UCSD-AML1 (cell line): ENCODE measurements at regions not wholly inside any gene's neighbourhood (a gene's known extent, or its start where the extent isn't known, plus 50 kb on each side); places are given as distances from the start of the nearest gene placed in this dataset.

Source experiments
- DNase-seq: peaks from one replicate; lab custom pipeline; 2025; ENCODE audit not compliant: unreplicated experiment; lab: John Stamatoyannopoulos, UW

DNA sequence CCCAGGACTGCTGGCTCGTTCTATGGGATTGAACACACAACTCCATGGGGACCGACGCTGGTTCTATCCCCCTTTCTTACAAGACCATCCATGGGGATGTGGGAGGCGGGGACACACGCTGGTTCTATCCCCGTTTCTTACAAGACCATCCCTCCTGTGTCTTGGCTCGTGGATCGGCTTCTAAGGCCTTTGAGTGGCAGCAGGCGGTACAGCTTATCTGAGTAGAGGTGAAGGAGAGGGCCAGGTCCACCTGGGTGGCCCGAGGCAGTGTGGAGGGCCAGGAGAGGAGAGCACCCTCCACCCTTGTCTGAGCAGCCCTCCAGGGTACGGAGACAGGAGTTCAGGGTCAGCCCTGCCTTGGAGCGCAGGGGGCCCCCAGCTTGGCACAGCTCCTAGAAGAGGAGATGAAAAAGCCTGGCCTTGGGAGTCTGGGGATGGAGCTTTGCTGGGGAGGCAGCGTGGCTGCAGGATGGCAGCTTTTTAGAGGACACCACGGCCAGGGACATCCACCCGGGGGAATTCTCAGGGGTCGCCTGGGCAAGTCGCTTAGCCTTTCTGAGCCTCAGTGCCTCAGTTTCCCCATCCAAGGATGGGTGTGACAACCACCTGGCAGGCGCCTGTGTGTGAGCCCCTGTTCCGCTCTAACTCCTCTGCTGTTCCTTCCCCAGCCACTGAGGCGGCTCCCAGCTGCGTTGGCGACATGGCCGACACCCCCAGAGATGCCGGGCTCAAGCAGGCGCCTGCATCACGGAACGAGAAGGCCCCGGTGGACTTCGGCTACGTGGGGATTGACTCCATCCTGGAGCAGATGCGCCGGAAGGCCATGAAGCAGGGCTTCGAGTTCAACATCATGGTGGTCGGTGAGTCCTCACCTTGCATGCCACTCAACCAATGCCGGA, 341.0 kb downstream of the SEC14L1 start:
- DNase-seq, result no peak

DNA sequence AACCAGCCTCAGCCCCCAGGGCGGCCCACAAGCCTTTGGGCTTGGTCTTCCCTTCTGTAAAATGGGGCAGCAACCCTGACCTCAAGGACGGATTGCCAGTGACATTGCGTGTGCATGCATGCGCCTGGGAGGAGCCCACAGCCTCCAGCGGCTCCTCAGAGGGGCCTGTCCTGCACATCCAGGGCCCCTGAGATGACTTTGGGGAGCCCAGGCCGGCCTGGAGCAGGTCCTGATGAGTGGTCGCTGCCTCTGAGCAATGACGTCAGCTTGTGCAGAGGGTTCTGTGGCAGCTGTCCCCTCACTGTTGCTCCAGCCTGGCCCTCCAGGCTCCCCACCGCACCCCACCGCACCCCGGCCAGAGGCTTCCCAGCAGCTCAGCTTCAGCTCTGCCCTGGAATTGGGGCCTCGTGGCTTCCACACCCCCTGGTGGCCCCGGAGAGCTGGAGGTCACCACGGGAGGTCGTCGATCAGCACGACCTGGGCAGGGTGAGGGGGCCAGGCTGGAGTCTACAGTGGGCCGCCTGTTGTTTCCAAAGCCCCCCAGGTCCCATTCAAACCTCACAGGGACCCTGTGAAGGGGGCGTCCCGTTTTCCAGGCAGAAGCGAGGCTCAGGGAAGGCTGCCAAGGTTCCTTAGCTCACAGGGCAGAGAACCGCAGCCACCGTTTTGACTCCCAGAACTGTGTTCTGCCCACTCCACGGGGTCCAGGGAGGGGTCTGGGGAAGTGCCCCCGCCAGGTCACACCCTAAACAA, 341.8 kb downstream of the SEC14L1 start:
- DNase-seq, result no peak

DNA sequence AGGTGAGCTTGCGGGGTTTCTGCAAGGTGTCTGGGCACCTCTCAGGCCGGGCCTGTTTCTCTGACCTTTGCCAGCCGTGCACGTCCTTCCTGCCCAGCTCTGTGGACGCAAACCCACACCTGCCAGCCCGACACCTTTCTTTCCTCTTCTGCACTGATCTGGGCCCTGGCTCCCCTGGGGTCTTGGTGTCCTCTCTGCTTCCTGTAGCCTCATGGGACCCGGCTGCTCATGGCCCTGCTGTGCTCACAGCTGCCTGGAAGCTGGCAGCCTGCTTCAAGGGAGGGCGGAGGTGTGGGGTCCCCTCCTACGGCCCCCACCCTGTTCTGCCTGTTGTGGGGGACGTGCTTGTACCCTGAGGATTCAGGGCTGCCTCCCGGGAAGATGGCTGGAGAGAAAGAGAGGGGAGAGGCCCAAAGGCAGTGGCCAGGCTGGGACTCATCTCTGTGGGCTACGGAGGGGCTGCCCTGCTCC, 342.4 kb downstream of the SEC14L1 start:
- no peak for DNase-seq

DNA sequence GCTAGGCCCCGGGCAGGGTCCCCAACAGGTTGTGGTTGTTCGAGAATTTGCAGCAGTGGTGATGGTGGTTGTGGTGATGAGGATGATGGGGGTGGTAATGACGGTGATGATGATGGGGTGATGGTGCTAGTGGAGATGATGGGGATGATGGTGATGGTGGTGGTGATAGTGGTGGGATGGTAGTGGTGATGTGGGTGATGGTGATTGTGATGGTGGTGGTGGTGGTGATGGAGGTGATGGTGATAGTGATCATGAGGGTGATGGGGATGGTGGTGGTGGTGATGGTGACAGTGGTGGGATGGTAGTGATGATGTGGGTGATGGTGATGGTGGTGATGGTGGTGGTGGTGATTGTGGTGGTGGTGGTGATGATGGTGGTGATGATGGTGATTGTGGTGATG, 343.3 kb downstream of the SEC14L1 start:
- no peak for DNase-seq

DNA sequence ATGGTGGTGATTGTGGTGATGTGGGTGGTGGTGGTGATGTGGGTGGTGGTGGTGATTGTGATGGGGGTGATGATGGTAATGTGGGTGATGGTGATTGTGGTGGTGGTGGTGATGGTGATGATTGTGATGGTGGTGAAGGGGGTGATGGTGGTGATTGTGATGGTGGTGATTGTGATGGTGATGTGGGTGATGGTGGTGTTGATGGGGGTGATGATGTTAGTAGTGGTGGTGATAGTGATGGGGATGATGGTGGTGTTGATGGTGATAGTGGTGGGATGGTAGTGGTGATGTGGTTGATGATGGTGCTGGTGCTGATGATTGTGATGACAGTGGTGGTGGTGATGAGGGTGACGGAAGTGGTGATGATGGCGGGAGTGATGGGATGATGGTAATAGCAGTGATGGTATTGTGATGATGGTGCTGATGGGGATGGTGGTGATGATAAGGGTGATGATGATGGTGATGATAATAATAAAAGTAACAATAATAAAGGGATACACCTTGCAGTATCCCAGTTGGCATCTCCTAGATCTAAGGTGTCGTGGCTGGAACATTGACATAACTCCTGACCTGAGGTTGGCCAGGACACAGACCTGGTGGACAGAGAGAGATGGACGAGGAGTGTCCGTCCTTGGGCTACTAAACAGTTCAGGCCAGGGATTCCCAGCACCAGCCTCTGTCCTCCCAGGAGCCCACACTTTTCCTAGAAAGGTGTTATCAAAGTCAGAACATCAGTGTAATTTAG, 344.5 kb downstream of the SEC14L1 start:
- no peak for DNase-seq

DNA sequence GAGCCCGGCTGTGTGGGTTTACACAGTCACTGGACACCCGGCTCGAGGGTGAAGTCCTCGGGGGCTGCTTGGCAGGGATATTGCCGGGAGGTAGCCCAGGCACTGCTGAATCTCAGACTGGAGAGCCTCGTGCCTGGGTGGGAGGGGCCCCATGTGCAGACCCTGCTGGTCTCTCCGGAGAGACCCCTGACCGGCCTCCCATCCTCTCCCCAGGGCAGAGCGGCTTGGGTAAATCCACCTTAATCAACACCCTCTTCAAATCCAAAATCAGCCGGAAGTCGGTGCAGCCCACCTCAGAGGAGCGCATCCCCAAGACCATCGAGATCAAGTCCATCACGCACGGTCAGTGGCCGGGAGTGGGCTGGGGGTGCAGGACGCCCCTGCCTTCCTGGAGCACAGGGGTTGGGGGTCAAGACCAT, 346.5 kb downstream of the SEC14L1 start:
- no peak for DNase-seq

DNA sequence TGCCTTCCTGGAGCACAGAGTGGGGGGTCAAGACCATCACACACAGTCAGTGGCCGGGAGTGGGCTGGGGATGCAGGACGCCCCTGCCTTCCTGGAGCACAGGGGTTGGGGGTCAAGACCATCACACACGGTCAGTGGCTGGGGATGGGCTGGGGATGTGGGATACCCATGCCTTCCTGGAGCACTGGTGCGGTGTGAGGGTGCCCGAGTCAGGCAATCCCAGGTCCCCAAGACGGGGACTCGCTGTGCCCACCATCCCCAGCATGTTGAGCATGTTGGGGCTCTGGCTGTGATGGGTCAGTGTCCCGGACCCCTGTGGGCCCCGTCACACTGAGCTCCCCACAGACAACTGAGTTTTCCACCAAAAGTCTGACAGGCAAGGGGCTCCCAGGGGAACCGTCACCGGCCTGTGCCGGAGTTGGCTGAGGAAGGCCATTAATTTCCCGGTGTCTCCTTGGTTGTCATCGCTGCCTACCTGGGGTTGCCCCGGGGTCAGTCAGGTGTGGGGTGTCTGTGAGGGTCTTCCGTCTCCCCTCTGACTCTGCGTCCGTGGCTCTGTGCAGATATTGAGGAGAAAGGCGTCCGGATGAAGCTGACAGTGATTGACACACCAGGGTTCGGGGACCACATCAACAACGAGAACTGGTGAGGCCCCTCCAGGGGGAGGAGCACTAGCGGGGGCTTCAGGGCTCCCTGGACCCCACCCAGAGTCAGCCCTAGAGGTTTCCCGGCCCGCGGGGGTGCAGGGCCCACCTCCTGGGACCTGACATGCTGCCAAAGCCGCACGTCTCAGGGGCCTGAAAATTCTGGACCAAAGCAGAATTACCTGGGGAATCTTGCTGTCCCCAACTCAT, 347.1 kb downstream of the SEC14L1 start:
- no peak for DNase-seq

DNA sequence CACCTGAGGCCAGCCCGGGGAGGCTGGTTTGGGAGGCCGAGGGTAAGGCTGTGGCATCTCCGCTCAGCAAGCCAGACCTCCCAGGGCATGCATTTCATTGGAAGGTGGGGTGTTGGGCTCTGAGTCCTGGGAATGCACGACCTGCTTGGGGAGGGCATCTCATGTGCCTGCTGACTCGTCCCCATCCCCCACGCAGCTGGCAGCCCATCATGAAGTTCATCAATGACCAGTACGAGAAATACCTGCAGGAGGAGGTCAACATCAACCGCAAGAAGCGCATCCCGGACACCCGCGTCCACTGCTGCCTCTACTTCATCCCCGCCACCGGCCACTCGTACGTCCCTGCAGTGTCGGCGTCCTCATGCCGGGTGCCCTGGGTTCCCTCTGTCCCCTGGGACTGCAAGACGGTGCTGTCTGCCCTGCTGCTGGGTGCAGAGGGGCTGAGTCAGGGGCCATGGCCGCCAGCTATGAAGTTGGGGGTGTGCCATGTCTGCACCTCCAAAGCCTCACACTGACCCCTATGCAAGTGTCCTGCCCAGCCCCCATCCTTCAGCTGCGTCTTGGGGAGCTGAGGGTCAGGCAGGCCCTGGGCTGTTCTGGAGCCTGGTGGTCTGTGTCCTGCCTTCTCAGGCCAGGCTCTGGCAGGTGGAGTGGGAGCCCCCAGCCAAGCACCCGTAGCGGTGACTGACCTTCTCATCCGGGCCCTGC, 347.9 kb downstream of the SEC14L1 start:
- no peak for DNase-seq

DNA sequence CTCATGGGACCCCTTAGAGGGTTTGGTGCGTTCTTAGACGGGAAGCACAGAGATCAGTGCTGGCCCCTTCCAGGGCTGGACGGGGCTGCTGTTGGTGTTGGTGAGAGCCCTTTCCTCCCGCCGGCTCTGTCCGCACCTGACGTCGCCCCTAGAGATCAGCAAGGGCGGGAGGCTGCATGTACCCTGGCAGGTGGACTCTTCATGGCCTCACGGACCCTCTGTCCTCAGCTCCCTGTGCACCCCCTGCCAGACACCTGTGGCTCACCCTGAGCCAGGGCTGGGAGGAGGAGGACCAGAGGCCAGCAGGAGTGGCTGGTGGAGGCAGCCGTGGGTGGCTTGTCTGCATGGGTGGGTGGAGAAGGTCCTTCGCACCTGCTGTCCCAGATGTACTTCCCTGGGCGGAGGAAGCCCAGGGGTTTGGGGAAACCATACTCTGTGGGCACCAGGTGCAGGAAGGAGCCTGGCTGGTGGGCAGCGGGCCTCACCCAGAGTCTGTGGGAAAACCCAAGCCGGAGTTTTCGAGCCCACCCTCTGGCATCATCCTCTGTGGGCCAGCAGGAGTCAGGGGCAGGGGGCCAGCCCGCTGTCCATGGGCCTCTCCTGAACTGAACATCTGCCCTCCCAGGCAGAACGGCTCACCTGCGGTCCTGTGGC, 348.6 kb downstream of the SEC14L1 start:
- DNase-seq, result no peak

DNA sequence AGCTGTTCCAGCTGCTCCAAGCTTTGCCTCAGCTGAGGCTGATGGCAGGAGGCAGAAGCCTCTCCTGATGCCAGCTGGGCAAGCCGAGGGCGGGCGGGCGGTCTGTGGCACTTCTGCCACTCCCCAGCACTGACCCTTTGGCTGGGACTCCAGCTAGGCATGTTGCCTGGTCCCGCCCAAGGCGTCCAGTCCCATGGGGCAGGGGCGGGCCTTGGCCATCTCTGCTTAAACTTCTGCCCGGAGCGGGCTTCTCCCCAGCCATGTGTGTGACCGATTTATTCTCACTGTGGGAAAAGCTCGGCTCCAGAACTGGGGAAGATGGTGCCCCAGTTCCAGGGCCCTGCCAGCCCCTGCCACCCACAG, 349.1 kb downstream of the SEC14L1 start:
- no peak for DNase-seq

DNA sequence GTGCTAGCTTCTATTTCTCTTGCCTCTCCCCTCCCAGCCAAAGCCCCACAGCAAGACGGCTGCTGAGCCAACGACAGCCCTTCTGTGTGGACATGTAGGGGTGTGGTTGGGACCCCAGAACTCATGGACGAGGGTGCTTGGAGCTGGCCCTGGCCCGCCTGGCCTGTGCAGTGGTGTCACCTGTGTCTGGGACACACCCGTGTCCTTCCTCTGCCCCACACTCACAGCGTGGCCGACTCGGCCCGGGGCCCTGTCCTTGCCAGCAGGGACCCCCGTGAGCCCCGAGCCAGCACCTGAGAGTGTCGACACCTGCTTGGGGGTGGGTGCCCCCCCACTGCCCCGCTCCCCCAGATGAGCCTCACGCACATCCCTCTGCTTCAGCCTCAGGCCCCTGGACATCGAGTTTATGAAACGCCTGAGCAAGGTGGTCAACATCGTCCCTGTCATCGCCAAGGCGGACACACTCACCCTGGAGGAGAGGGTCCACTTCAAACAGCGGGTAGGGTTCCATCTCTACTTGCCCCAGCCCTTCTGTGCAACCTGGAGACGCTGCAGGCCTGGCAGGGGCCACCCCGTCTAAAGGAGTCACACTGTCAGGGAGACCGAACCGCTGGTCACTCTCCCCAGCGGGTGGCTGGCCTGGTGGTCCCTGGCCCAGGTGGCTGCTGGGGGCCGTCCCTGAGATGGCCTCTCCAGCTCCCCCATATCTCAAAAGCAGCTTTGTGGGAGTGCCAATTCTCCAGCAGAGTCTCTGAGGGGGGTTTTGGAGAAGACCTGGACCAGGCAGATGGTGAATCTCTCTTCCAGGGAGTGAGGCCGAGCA, 349.8 kb downstream of the SEC14L1 start:
- DNase-seq, result no peak

DNA sequence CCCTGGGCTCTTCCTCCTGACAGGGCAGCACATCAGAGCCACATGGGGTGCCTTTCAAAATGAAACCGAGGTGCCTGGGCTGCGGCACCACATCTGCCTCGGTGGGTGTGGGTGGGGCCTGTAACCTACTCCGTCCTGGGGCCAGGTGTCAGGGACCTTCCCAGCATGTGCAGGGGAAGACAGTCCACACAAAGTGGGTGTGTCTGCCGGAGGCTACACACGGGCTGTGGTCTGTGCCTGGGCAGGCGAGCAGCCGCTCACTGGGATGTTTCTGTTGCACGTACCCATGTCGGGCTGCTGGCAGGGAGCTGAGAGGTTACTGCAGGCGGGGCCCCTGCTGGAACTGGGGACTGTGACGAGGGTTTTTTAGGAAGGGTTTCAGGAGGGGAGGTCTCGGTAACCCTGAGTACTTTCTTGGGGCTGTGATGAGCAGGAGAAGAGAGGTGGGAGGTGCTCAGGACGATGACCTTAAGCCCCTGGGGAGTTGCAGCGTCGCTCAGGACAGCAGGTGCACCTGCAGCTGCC, 351.2 kb downstream of the SEC14L1 start:
- no peak for DNase-seq

DNA sequence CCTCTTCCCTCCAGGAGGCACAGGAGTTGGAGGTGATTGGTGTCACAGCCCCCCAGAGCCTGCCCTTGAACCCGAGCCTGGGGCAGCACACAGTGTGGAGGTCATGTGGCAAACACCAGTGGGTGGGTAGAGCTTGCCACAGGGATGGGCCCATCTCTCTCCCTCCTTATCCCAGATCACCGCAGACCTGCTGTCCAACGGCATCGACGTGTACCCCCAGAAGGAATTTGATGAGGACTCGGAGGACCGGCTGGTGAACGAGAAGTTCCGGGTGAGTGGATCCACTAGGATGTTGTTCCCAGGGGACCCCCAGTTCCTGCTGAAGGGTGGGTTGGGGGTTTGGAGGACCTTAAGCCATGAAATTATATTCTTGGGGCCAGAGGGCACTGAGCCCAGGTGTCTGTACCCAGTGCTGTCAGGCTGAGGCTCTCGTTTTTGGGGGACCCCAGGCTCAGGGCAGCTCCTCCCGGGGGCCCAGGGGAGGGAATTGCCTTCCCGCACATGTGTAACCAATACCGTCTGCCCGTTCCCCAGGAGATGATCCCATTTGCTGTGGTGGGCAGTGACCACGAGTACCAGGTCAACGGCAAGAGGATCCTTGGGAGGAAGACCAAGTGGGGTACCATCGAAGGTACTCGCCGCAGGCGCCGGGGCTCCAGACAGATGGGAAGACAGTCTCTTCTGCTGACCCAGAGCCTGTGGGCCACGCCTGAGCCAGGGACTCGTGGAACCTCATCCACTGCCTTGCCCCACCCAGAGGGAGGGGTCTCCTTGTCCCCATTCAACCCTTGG, 351.9 kb downstream of the SEC14L1 start:
- no peak for DNase-seq

DNA sequence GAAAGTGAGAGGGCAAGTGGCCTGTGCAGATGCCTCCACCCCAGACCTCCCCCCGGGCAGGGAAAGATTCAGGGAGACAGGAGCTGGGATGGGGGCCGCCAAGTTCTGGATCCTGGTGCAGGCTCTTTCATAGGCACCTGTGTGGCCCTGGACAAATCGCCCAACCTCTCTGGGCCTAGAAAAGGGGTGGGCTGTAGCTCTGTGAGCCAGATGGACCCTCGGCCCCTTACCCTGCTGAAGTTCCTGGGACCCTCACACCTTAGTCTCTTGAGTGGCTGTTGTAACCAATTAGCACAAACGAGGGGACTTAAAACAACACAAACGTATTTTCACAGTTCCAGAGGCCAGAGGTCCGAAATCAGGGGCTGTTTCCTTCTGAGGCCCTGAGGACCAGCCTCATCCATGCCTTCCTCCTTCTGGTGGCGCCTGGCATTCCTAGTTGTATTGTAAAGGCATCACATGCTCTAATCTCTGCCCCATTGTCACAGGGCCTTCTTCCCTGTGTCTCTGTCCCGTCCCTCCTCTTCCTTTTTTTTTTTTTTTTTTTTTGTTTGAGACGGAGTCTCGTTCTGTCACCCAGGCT, 352.6 kb downstream of the SEC14L1 start:
- no peak for DNase-seq

DNA sequence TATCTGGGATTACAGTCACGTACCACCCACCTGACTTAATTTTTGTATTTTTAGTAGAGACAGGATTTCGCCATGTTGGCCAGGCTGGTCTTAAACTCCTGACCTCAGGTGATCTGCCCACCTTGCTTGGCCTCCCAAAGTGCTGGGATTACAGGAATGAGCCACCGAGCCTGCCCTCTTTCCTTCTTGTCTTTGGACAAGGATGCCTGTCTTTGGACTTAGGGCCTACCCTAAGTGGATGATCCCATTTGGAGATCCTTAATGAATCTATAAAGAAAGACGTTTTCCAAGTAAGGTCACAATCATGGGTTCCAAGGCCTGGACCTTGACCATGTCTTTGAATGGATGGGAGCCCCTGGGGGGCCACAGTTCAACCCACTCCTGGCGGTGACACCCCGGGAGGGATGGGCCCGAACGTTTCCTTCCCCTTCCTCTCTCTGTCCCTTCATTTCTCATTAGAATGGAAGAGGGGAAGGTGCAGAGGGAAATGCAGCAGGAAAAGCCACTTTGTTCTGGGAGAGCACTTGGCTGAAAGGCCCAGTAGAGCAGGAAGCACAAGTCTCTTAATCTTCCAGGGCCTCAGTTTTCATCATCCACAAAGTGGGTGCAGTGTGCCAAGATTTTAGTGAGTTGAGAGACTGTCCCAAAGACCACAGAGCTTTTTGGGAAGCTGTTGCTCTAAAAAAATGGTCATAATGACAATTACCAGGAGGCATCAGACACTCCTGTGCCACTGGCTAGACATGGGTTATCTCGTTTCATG, 353.3 kb downstream of the SEC14L1 start:
- no peak for DNase-seq

DNA sequence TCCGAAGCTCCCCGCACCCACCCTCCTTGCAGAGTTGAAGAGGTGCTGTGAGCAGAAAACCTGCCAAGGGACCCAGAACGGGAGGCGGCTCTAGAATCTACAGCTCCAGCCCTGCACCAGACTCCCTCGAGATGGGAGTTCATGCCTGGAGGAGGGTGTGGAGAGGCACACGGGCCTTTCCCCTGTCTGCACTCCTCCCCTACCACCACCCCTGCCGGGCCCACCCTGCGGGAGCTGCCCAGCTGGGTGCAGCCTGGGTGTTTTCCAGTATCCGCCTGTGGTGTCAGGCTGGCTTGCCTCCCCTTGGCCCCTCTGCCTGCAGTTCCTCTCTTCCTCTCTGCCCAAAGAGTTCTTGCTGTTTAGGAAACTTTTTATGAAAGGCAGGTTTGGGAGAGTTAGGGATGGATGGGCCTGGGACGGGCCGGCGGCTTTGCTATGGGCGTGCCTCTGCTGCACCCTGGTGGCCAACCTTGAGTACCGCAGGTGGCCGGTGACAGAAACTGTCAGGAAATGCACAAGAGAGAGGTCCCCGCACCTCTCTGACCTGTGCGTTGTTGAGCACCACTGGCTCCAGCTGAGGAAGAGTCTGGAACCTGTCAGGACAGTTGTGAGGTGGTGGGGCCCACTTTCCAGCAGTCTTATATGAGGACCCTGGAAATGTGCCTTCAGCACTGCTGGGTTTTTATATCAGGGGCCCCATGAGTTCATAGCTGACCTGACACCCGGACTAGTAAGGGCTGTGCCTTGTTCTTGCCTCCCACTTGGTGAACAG, 354.1 kb downstream of the SEC14L1 start:
- peak; percentile 72 for DNase-seq
